HG02623 (cell line): ENCODE measurements at regions not wholly inside any gene's neighbourhood (a gene's known extent, or its start where the extent isn't known, plus 50 kb on each side); places are given as distances from the start of the nearest gene placed in this dataset.

ENCODE experiments used
- ATAC-seq: cut with Tn5 transposase; IDR thresholded peaks from one replicate; pipeline ENCODE4 v1.9.1; 2021; ENCODE audit warnings: moderate library complexity; ENCODE audit not compliant: unreplicated experiment

DNA sequence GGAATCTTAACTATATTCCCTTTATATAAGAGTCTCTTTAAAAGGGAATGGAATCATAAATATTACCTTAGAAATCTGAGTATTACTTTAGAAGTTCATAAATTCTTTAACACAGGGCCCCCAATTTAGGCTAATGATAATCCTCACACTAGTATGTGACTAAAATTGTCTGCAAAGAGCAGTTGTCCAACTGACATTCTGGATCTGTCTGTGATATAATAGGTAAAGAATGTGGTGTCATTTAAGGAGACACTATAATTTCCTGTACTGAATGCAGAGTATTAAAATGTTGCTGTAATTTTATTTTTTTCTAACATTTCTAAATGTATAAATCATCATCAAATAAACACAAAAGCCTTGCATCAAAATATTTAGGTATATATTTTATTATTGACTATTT lies 128.5 kb upstream of the DST start:
- ATAC-seq, result no peak

DNA sequence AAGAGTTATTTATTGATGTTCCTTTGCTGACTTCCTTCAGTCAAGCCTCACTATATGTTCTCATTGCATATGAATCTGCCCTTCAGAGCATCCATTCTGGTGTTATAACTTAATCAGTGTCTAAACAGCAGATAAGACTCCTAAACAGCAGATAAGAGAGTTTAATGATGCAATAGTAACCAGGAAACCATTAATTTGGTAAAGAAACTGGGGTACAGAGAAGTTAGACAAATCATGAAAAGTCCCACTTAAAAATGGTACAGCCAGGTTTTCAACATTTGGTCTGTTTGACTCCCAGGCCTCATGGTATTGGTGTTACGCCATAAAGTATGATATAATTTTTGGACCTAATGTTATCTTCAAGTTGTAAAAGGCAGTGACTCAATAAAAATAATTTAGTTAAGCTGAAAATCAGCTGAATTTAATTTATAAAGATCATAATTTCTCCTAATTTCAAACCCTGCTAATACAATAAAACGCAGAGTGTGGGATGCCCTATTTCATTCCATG lies 127.4 kb upstream of the DST start:
- no peak for ATAC-seq

DNA sequence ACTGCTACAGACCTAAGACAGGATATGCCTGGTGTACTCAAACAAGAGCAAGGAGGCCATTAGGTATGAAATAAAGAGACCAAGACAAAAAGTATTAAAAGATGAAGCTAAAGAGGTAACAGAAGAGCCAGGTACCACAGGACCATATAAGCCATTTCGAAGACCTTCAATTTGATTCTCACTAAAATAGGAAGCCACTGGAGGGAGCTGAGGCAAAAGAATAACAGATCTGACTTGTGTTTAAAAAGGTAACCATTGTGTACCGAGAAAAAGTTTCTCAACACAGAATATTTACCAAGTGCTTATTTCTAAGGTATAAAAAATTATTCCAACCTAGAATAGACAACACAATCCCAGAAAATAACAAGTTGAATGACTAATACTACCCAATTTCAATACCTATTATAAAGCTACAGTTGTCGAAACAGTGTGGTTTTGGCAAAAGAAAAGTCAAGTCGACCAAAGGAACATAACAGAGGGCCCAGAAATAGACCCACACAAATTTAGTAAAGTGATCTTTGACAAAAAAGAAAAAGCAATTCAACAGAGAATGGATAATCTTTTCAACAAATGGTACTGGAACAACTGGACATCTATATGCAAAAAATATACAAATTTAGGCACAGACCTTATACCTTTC lies 125.3 kb upstream of the DST start:
- ATAC-seq, result no peak

DNA sequence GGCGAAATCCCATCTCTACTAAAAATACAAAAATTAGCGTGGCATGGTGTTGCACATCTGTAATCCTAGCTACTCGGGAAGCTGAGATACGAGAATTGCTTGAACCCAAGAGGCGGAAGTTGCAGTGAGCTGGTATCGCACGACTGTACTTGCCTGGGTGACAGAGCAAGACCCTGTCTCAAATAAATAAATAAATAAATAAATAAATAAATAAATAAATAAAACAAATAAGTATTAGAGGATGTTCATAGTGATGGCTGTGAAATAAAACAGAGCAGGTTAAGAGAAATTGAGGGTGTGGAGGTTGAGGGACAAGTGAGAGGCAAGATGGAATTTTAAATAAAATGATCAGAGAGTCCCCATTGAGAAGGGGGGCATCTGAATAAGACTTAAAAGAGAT lies 124.7 kb upstream of the DST start:
- ATAC-seq, result no peak

DNA sequence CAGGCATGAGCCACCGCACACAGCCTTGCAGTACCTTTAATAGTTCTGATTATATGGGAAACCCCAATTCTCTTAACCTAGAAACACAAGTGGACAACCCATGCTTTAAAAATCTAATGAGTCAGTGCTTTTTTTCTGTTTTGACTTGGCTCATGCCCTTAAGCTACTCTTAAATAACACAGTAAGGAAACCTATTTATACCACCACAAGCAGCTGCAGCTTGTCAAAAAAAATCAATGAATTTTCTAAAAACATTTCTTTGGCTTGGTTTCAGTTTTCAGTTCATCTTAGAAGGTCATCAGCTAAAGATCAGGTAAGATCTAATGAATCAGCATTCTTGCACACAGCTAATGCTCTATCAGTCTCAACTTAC lies 124.1 kb upstream of the DST start:
- ATAC-seq, result peak; percentile 86

DNA sequence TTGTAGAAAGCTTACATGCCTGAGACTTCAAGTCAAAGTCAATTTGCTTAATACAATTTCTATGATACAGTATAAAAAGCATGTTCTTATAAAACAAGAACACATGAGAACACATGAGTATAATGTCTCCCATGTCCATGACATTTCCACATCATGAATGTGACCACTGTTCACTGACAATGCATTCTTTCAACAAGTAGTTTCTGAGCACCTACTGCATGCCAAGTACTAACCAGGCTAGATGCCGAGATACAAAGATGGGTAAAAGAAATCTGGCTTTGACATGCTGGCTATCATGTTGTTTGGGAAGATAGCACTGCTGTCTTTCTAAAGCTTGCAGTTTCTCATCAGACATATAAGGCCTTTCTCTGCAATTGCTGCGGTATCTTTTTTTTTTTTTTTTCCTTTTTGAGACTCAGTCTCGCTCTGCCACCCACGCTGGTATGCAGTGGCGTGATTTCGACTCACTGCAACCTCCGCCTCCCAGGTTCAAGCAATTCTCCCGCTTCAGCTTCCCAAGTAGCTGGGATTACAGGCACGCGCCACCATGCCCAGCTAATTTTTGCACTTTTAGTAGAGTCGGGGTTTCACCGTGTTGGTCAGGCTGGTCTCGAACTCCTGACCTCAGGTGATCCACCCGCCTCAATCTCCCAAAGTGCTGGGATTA lies 123.6 kb upstream of the DST start:
- no peak for ATAC-seq

DNA sequence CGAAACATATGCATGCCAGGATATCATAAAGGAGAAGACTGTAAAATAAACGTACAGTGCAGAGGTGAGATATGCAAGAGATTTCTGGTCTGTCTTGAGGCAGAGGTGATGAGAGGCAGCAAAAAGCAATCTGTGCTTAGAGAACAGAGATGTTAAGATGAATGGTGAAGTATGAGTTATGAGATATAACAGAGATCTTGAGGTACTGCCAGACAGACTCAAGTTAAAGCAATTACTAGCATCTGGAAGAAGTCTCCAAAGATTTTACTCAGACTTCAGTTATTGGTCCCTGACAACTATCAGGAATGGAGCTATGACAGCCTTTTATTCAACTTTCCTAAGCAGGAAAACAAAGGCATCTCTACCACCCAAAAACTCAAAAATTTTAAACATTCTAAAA lies 122.8 kb upstream of the DST start:
- no peak for ATAC-seq

DNA sequence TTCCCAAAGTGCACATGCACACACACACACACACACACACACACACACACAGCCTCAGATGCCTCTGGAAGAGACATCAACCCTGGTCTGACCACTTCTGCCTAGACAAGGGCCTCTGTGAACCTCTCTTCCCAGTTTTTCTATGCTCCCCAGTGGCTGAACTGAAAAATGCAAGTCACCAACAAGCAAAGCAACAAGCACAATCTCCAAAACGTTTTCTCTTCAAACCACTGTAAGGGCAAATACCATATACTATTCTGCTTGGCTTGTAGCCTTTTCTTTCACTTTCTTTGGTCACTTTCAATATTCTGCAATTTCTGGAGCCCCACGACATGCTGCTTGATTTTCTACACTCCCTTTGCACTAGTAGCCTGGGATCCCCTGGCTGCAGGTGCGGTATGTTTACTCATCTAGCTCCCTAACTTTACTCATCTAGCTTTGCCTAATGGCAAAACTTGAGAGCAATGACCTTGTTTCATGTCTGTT lies 121.4 kb upstream of the DST start:
- peak; percentile 36 for ATAC-seq

DNA sequence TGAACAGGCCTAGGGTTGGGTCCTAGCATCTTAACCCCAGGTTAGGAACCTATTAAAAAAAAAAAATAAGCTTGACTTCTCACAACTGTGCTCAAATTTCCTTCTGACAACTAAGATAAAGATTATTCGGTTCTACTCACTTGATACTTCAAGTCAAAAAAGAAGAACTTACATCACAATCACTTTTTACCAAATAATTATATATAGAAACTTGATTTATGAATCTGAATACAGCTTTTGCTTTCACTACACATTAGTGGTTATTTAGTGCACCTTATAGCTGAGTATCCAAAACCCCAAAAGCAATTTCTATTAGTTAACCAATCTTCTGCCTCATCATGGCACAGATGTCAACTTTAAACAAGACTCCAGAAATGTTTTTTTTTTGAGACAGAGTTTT lies 119.0 kb upstream of the DST start:
- ATAC-seq, result no peak

DNA sequence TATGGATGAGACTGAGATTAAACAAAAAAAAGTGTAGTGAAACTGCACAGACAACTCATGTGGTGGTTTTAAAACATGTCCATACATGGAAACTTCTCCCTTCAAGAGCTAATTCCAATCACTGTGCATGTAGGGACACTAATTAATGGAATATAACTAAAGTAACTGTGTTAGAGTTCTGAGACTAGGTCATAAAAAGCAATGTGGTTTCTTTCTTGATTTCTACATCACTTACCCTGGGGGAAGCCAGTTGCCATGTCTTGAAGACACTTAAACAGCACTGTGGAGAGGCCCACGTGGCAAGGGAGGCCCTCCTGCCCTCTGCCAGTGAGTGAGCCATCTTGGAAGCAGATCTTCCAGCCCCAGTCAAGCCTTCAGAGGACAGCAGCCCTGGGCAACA lies 118.2 kb upstream of the DST start:
- ATAC-seq, result no peak

DNA sequence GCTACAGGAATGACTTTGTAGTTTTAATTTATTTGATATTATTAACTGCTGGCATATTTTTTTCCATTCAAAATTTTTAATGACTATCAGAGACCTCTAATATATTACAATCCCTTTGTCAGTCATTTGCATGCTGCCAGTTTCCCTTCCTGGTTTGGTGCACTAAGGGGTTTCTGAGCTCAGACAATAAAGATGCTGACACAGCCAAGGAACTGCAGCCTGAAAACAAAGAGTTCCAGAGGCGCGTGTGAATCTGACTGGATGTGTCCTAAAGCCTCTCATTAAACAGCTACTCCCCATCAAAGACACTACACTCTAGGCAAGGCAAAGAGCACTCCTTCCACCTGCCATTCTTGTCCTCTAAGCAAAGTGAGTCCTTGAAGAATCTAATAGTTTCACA lies 116.8 kb upstream of the DST start:
- ATAC-seq, result no peak

DNA sequence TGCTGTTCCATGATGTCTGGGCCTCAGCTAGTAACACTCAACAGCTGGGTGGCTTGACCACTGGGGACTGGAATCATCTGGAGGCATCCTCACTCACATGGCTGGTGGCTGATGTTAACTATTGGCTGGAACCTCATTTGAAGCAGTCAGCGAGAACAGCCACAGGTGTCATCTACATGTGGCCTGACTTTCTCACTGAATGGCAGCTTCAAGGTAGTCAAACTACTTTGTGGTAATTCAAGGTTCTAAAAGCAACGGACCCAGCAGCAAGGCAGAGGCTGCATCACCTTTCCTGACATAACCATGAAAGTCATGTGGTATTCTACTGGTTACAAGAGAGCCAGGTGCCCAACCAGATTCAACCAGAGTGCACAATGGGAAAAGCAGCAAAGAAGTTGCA lies 115.9 kb upstream of the DST start:
- ATAC-seq, result no peak

DNA sequence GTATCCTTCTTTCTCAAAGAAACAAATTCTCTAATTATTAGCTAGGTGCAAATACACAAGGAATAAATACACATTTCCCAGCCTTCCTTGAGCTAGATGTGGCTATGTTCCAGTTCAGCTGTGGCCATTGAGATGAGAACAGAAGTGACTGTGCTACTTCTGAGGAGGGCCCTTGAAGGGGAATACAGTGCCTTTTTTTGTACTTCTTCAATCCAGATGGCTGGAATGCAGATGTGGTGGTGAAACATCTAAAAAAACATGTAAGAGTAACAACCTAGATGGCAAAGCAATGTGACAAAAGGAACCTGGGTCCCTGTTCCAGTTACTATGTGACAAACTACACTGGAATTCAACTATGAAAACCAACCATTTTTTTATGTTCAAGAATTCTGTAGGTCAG lies 115.4 kb upstream of the DST start:
- ATAC-seq, result no peak

DNA sequence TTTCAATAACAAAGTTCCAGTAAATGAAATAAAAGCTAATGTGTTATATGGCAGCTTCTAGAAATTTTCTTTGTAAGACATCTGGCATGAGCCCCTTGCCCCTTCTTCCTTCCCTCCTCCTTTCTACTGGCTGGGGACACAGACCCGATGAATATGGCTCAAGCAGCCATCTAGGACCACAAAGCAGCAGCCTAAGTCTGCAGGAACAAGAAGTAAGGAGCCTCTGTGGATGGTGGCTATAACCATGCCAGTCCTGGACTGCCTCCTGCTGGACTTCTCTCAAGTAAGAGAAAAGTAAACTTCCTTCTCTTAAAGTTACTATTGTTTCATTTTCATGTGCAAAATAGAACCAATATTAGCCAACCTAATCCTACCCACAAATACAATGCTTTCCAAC lies 114.9 kb upstream of the DST start:
- no peak for ATAC-seq

DNA sequence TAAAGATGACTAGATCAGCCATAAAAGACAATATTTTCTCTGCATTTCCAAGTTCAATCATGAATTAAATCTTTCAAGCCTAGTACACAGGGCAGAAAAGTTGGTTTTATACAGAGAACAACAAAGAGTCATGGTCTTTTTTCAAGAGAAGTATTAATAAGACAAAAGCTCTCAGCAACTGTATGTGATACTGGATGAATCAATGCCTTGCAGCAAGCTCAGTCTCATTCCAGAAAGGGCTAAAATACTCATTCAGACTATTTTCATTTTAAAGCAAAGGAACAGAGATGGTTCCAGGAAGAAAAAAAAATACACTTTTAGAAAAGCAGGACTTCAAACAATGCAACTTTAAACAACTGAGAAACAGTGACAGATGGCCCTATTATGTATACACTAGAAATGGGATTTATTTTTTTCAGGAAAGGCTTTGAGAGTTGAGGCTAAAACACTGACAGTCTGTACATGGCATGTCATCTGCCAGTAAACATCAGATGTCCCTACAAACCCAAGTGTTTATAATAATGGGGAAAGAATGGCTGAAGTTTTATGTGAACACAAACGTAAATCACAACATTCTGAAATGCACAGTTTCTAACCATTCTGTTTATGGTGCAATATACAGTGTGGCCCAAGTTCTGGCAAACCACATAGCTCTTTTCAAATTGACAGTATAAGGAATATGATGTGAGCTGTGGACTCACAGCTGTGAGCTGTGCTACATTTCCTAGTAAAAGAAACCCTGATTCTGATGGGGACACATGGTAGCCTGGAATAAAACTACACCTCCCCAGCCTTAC lies 114.3 kb upstream of the DST start:
- ATAC-seq, result no peak

DNA sequence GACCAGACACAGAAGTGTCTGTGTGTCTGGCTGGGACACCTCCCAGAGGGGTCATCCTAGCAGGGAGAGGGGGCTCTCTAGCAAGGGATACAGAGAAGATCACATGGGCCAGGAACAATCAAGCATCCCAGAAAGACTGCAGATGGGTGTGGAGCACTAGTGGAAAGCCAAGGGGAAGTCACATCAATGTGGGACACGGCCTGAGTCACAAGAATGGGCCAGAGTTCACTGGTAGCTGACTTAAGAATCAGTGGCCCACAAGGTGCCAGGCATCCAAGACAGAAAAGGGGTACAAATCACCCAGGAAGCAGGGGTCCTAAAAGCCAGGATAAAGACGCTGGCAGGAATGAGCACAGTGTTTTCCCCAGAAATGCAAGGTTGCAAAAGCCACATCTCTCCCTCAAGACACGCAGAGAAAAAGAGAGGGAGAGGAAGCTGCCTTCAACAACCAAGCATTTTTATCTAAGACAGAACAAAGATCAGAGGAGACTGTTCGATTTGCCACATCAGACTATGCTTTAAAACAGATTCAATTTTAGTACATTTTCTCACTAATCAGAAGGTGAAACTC lies 113.6 kb upstream of the DST start:
- no peak for ATAC-seq

DNA sequence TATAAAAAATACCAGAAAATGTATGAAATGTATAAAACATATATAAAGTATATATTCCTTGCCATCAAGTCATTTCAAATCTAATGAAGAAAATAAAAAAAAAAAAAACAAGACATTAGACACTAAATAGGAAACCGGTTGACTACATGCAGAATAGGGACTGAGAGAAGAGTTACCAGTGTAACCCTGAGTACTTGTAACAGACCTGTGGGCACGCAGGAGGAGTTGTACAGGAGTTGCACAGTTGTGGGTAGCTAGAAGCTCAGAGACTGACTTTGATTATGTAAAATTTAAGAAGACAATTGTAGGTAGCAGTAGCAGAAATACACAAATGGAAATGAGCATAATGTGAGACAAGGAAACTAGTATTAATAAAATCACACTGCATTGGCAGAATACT lies 112.4 kb upstream of the DST start:
- ATAC-seq, result no peak

DNA sequence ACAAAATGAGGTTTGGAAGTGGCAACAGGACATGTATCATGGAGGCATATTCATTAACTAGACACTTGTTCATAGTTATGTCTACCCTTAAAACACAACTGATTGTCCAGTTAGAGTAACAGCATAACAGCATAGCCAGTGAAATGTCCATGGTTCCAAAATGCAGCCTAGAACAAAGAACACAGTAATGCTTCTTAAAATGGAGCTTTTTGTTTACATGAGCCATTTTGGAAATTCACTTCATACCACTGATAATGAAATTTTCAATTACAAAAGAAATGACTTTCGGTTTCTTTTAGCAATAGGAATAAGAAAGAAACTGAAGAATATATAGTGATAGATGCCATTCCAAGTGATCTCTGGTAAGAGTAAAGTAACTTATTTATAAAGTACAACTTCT lies 111.1 kb upstream of the DST start:
- no peak for ATAC-seq

DNA sequence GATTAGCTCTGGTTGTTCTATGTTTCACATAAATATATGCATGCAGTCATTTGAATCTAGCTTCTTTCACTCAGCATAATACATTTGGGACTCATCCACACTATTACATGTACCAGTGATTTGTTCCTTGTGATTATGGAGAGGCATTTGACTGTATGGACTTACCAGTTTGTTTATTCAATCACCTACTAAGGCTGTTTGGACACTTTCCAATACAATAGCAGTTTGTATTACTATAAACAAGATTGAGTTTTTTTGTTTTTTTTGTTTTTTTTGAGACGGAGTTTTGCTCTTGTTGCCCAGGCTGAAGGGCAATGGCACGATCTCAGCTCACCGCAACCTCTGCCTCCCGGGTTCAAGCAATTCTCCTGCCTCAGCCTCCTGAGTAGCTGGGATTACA lies 109.8 kb upstream of the DST start:
- ATAC-seq, result no peak

DNA sequence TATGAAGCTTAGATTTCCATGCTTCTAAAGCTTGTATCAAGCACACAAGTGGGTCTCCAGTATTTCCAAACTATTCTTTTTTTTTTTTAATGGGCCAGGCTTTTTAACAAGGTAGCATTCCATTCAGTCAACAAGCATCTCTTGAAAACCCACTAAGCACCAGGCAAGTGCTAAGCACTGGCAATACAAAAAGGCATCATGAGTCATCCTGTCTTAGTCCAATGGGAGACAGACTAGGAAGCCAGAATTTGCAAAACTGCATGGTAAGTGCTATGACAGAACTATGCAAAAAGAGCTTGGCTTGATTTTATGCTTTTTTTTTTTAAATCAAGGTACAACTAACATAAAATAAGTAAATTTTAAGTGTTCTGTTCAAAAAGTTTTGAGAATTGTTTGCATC lies 109.3 kb upstream of the DST start:
- no peak for ATAC-seq

DNA sequence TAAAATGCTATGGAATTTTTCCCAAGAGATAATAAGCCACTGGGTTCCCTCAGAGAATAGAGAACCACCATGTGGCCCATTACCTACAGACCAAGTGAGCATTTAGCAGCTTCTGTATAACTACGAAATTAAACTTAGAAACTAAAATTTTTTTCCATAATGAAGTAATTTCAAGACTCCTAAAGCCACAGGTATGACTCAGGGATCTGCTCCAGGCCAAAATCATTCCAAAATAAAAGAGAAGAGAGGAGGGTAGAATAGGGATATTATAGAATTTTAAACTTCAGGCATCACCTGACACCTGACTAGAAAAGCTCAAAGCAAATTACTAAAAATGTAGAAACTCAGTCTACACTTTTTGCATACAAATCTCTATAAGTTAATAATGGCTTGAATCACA lies 108.9 kb upstream of the DST start:
- ATAC-seq, result no peak

DNA sequence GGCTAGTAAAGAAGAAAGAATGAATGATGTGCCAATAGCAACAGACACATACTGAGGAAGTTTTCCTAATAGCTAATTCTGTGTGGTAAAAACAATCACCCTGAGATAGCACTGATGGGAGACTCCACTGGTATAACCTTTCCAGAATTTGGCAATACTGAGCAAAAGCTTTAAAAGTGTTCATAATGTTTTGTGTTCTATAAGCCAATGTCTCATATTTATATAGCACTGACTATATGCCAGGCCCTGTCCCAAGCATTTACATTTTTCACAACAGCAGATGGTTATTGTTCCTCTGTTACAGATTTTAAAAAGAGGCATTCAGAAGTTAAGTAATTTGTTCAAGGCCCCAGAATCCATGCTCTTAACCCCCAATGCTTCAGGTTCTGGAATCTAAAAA lies 108.0 kb upstream of the DST start:
- no peak for ATAC-seq
